Lower leg skin (tissue), 3 donors: ENCODE measurements at regions not wholly inside any gene's neighbourhood (a gene's known extent, or its start where the extent isn't known, plus 50 kb on each side); places are given as distances from the start of the nearest gene placed in this dataset.

Experiments
- POLR2A ChIP-seq, 2 donors: fragments of 450-650 bp; IDR thresholded peaks; one replicate each; pipeline ENCODE4 v1.6.1; 2016 to 2017; ENCODE audit warnings: antibody characterized with exemption in 2 of 2, mild to moderate bottlenecking in 1 of 2, moderate library complexity in 1 of 2
- TF ChIP-seq, protein P1 (sequence below), 3 donors: fragments of 450-650 bp; IDR thresholded peaks; one replicate each; pipeline ENCODE4 v1.5.1; 2016; ENCODE audit warnings: antibody characterized with exemption in 3 of 3, mild to moderate bottlenecking in 3 of 3, moderate library complexity in 2 of 3

DNA sequence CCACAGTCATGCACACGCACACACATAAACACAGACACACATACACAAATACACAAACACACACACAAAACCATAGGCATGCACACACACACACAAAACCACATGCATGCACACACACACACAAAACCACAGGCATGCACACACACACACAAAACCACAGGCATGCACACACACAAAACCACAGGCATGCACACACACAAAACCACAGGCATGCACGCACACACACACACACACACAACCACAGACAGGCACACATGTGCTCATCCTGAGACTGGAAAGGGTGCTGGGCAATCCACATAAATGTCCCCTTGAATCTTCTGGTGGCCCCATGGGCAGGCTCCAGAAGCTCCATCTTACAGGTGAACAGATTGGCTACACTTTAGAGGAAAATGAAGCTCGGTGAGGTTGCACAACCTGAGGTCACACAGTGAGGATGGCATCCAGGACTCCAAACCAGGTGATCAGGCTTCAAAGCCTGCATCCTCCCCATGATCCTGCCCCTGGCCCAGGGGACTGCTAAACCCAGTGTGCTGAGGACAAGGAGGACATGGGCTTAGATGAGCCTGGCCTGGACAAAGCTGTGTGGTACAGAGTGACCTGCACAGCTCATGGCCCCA, 144.8 kb downstream of the GADD45G start:
- TF ChIP-seq, protein P1, sequence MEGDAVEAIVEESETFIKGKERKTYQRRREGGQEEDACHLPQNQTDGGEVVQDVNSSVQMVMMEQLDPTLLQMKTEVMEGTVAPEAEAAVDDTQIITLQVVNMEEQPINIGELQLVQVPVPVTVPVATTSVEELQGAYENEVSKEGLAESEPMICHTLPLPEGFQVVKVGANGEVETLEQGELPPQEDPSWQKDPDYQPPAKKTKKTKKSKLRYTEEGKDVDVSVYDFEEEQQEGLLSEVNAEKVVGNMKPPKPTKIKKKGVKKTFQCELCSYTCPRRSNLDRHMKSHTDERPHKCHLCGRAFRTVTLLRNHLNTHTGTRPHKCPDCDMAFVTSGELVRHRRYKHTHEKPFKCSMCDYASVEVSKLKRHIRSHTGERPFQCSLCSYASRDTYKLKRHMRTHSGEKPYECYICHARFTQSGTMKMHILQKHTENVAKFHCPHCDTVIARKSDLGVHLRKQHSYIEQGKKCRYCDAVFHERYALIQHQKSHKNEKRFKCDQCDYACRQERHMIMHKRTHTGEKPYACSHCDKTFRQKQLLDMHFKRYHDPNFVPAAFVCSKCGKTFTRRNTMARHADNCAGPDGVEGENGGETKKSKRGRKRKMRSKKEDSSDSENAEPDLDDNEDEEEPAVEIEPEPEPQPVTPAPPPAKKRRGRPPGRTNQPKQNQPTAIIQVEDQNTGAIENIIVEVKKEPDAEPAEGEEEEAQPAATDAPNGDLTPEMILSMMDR (IDR thresholded peaks at IDR 0.05): no peak
- TF ChIP-seq POLR2A (IDR thresholded peaks at IDR 0.05): no peak
